HG03095 (cell line): ENCODE measurements at regions not wholly inside any gene's neighbourhood (a gene's known extent, or its start where the extent isn't known, plus 50 kb on each side); places are given as distances from the start of the nearest gene placed in this dataset.

ENCODE experiments used
- ATAC-seq: cut with Tn5 transposase; IDR thresholded peaks from one replicate; pipeline ENCODE4 v1.9.1; 2021; ENCODE audit warnings: moderate library complexity; ENCODE audit not compliant: unreplicated experiment

DNA sequence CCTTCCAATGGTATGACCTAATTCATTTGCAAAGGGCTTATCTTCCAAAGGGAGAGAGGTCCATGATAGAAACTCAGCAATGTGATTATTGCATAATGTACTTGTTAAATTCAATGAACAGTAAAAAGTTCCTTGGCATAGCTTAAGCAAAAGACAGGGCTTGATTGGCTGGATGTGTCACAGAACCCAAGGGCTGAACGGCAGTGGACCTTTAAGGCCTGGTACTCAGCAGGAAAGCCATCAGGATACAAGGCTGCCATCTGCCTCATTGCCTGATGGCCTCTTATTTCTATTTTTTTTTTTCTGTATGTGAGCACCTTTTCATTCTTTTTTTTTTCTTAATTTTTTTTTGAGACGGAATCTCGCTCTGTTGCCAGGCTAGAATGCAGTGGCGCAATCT is 208.9 kb upstream of the WSCD1 start:
- ATAC-seq = no peak

DNA sequence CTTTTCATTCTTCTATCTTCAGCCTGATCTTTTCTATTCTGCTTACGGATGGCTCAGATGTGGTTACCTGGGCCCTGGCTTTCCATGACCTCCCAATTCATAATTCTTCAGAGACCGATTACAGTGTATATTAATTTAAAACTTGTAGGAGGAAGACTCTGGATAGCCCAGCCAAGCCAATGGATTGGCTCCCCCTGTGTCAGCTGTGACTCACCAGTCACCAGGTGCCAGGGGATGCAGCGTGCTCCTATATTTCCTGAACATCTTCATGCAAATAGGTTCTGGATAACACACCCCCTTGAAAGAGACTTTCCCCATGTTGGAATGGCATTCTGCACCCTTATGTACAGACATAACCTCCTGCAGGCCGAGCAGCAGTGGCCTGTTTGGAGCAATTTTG is 208.3 kb upstream of the WSCD1 start:
- ATAC-seq = no peak

DNA sequence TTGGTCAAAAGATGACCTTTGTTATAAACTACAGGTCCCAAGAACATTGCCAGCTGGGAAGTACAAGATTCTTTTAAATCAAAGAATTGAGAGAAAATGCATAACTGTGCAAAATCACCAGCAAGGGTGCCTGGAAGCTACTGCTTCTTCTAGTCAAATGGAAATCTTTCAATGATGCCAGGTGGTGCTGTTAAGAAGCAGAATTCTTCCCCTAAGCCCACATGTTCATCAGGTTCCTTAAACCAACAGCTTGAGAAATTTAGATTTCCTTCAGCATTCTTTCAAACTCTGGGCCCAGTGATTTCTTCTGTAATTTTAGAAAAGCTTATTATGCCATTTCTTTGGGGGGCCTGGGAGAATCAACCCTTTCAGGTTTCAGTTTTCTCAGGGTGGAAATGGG is 207.8 kb upstream of the WSCD1 start:
- ATAC-seq = no peak

DNA sequence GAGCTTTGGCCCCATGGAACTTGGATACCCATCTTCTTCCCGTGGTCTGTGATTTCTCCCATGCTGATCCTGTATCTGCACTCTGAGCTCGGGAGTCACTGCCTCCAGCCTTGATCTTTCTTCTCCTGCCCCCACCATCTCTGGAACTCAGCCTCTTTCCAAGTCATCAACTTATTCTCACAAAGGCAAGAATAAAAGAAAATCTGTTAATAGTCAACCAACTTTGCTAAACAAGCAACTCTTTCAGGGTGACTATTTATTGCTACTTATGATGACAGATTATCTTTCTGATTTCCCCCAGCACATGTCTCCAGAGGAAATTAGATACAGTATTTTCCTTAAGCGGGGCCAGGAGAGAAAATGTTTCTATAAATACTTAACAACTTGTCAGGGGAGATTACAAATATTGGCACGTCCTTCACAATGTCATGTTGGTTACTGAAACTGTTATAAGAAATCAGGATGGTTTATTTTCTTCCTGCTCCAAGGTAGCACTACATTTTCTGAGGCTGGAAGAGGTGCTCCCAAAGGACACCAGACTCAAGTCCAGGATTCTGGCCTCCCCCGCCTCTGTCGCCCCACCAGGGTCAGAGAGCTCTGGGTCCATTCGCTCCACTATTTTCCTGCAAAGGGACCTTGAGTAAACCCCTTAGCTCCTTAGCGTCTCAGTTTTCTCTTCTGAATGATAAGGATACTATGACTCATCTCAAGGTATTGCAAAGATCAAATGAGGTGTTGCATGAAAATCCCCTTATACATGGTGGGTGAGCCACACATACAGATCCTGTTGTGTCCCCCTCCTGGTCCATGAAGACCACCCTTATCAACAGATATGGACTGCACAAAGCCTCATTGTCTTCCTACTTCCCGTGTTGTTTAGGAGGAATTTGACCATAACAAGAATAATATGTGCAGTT is 205.2 kb upstream of the WSCD1 start:
- ATAC-seq = no peak

DNA sequence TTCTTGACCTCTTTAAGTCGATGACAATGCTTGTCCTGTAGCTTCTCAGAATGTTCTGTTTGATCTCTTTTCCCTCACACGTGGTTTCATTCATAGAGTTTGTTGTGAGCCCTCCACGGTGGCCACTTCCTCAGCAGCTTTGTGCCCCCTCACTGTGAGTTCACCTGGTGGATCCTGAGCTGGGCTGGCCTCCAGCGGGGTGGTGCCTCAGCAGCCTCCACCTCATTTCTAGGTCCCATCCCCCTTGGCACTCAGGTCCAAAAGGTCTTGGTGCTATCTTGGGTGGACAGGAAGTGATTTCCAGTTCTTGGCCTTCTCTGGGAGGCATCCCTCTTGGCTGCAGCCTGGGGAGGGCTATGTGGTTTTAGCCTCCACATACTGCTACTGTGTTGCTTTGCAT is 203.2 kb upstream of the WSCD1 start:
- ATAC-seq = no peak

DNA sequence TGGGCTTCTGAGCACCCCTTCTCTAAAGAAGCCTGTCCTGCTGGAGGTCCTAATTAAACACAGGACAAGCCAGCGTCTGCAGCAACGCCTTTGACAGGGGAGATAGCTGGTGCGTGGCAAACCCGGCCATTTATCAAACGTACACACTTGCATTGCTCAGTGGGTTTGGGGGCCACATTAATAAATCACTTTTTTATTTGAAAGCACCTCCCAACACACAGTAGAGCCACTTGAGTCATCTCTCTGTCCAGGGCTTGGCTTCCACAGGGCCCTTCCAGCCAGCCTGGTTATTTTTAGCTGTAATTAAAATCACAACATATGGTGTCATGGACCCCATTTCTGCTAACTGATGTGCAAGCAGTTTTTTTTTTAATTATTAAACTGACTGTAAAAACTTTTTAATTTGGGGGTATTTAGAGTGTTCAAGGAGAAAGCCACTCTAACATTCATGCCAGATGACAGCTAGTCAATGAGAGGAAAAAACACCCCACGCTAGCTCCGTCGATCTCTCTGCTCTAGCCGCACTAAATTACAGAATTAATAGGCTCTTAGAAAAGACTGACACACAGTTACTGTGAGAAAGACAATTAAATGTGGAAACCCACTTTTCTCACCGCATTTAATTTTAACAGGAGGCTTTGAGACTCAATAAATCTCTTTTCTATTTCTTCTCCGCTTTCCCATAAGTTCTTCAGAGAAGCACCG is 201.0 kb upstream of the WSCD1 start:
- no peak for ATAC-seq

DNA sequence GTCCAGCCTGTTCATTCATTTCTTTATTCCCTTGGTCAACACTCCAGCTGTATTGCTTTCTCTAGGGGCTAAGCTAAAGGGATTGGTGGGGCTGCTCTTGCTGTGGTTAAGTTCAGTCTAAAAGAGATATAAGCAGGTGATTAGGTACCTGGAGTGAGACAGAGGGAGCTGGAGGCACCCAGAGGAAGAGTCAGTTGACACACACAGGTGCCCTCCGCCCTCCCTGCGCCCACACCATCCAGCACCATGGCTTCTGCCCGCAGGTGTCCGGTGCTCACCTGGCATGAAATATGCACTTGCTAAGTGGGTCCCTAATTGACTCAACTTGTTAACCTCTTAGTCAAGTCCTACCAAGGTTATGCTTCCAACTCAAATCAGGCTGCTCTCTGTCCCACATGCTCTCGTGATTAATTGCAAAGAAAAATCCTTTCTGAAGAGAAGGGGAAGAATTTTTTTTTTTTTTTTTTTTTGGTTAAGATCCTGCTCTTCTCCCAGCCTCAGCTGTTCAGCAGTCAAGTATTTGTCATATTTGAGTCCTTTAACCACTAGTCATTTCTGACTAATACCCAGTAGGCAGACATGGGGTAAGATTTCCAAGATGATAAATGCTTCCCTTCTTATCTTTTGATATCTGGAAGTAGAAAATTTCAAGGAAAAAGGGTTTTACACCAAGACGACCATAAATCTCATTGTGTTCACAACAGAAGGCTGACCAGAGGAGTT is 199.8 kb upstream of the WSCD1 start:
- no peak for ATAC-seq

DNA sequence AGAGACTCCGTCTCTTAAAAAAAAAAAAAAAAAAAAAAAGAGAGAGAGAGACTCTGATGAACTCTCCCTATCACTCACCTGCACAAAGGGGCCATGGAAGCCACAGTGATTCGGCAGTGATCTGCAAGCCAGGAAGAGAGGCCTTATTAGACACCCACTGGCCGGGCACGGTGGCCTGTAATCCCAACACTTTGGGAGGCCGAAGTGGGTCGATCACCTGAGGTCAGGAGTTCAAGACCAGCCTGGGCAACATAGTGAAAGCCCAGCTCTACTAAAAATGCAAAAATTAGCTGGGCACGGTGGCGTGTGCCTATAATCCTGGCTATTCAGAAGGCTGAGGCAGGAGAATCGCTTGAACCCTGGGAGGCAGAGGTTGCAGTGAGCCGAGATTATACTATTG is 198.5 kb upstream of the WSCD1 start:
- ATAC-seq = no peak

DNA sequence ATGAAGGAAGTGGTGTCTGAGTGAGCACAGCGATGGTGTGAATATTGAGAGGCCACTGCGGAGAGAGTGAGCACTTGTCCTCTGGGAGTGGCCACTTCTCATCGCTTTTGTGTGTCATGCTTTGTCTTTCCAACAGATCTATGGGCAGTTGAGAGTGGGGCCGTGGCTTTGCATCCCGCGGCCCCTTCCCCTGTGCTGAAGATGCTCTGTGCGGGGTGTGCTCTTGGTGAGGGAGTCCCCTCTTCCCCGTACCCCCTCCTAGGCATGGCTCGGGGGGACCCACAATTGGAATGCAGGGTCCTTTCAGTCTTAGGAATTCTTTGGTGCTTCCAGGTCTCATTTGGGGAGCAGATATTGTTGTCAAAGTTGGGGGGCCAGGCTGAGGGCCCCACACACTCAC is 197.3 kb upstream of the WSCD1 start:
- no peak for ATAC-seq

DNA sequence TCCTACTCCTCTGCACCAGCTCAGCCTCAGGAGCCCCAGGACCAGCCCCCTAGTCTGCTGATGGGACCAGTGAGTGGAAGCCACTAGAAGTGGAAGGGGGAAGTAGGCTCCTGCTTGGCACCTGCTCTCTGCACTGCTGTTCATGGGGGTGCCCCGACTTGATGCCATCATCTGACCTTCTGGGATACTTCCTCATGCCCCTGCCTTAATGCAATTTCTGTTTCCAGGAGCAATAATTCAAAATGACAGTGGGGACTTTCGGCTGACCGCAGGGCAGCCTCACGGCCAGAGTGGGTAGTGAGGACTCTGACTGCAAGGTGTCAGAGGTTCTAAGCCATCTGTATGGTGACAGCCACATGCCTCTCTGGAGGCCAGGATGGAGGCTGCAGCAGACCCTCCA is 196.4 kb upstream of the WSCD1 start:
- ATAC-seq = no peak

DNA sequence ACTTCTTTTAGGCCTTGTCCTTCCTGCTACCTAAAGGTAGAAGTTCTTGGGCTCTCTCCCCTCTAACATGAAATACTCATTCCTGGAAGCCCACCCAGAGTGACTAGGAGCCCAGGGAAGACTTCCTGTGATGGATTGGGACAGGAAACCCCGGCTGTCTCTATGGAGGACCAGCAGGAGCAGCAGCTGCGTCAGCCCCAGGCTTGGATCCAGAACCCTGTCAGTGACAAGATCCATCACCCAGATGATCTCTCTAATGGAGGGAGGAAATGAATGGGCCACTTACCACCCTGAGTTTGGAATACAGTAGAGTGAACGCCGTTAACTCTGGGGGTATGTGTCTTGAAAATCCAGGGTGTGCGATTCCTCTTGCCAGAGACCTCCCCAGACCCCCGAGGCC is 195.7 kb upstream of the WSCD1 start:
- no peak for ATAC-seq

DNA sequence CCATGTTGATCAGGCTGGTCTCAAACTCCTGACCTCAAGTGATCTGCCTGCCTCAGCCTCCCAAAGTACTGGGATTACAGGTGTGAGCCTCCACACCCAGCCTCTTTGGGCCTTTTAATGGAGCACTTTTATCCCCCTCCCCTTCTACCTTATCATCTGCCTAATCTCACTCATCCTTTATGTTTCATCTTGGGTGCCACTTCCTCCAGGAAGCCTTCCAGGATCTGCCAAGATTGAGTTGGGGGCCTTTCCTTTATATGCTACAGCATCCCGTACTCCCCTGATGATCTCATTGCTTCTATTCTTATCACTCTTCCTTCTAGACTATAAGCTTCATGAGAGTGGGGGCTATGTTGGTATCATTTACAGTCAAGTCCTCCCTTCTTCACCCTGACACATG is 192.8 kb upstream of the WSCD1 start:
- no peak for ATAC-seq

DNA sequence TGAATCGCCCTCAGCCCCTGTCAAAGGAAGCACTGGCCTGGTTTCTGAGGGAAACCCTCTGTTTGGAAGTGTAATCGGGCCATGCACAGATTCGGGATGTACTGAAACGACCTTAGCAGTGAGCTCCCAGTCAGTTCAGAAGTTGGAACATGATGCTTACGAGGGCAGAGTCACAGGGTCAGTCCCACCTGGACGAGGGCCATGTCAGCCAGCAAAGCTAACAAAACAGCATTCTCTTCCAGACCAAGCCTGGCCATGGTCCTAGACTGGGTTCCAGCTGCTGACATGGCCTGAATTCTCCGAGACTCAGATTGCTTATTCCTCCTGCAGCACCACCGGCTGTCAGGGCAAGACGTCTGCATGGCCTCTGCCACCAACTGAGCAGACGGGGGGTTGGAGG is 192.2 kb upstream of the WSCD1 start:
- no peak for ATAC-seq

DNA sequence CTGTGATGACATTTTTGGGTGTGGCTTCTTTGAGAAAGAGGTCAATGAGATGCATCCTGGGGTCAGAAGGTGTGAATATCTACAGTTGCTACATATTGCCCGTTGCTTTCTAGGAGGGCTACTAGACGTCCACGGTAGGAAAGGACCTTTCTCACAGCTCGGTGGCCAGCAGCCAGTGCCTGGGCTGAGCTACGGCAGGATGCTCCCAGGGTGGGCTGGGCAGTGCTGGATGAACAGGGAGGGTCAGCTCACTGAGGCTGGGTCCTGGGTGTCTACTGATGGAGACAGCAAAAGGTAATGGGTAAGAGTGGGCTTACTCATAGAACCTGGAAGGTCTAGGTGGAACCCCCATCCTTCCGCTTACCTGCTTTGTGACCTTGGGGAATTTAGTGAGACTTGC is 188.3 kb upstream of the WSCD1 start:
- ATAC-seq = no peak

DNA sequence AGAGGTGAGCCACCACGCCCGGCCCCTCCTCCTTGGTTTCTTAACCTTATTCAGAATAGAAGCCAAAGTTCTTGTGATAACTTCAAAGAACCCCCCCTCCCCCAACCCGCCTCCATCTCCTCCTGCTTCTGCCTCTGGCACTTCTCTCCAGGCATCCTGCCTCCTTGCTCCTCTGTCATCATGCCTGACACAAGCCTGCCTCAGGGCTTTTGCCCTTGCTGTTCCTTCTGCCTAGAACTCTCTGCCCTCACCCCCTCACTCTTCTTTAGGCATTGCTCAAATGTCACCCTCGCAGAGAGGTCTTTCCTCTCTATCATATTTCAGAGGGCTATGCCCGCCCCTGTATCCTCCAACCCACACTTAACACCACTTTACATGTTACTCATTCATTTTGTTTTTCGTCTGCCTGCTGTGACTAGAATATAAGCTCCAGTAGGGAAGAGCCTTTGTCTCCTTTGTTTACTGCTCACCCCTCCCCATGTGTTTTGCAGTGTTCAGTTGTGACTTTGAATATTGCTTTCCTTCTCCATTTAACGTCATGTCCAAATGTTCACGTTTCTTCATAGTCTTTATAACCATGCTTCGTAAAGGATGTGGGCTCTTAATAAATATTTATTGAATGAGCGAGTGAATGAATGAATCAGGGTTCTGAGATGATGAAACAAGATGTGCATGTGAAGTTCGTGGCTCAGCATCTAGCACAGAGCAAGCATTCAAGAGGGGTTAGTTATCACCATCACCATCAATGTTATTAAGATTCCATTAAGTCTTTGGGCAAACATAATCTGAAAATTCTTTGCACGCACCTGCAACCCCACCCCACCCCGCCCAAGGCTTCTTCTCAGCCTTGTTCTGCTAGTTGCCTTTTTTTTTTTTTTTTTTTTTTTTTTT is 186.2 kb upstream of the WSCD1 start:
- no peak for ATAC-seq

DNA sequence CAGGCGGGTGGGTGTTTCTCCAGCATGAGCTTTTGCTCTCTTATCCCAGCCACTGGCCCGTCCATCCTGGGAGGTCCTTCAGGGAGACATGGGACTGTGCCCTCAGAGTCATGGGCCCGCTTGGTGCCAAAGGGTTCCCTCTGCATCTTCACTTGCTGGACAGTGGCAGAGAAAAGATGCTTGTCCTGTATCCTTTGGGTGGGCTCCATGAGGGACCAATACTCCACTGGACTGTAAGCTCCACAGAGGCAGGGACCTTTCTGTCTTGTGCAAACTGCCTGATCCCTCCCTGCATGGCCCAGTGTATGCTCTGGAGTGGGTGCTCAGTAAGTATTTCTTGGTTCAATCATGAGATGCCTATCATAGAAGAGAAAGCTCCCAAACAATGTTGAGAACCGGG is 184.8 kb upstream of the WSCD1 start:
- ATAC-seq = no peak

DNA sequence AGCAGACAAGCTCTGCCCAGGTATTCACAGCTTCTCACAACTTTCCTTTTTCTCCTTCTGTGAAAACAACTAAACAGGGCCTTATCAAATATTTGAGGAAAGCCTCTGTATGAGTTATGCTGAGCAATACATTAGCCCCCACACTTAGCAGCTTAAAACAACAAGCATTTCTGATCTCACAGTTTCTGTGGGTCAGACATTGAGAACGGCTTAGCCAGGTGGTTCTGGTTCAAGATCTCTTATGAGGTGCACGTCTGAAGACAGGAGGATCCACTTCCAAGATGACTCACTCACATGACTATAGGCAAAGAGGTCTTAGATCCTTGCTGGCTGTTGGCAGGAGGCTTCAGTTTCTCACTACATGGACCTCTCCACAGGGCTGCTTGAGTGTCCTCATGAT is 181.4 kb upstream of the WSCD1 start:
- ATAC-seq = no peak

DNA sequence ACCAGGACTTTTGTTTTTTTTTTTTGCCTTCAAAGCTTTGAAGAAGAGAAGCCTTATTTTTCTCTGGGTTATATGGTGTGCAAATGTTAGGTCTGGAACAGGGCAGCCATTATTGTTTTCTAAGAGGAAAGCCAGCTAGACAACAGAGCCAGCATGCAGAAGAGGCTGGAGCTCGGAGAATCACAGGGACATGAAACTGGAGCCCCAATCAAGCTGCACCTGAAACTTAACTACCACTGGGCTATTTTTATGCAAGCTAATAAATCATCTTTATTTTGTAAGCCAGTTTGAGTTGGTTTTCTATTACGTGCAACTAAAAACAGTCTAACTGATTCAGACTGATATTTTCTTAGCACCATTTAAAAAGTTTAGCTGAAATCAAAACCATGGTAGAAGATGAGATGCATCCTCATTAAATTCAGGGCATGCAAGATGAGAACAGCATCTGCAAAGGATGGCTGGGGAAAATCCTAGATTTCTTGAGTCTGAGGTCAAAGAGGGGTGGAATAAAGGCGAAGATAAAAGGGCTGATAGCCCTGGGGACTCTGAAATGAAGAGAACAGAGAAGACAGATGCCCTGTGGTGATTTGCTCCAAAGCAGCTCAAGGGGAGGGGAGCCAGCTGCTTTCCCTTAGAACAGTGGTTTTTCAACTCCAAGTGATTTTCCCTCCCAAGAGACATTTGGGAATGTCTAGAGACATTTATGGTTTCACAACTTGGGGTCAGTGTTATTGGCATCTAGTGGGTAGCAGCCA is 177.1 kb upstream of the WSCD1 start:
- no peak for ATAC-seq

DNA sequence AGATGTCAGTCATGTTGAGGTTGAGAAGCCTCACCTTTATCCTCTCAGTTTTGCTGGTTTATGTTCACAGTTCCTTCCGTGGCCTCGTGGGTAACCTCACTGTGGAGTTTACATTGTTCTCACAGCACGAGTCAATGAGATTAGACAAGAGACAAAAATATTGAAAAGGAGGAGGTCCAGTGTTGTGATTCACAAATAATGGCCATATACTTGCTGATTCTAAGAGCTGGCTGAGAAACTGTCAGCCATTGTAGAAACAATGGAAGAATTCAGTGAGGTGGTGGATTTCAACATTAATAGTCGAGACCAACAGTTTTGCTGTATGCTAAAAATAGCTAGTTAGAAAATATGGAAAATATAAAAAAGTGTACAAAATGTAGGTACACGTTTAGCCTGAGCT is 176.4 kb upstream of the WSCD1 start:
- no peak for ATAC-seq

DNA sequence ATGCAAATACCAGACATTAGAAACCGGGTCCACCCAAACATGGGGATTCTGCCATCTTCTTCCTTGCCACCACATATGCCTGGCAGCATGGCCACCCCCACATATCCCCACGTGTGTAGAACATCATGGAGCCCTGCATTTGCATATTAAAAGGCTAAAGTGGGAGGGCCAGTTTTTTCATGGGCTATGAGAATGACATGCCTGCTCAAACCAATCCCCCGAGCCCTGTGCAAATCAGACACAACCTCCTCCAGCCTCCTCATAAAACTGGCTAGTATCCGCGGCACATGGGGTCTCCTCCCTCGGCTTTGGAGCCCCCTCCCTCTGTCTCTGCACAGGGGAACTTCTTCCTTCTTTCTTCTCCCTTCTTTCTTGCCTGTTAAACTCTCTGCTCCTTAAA is 174.9 kb upstream of the WSCD1 start:
- no peak for ATAC-seq
